ENCODE measurements at regions not wholly inside any gene's neighbourhood (a gene's known extent, or its start where the extent isn't known, plus 50 kb on each side); places are given as distances from the start of the nearest gene placed in this dataset.
A peak's percentile ranks its signal among the peaks of the same experiment; 100 is the strongest.

DNA sequence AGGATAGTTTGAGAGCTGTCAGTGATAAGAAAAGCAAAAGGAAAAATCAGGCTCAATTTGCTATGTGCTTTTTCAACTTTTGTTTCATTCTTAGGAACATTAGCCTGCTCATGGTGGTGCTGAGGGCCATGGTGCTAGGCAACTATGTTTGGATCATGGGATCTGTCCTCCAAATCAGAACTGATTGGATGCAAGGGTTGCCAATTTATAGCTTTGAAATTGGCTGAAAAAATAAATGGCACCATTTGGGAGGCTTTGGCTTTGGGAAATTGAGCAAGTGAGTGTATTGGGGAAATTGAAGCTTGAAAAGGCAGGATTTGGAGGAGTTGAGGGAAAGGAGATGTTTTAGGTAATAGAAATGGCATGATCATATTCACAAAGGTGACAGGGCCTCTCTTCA, 103.8 kb downstream of the CYP26A1 start:
- Histone ChIP-seq H3K36me3 (no peaks in the 10 kb centered on the region), H3K4me3 (no peak overlapping the region), H3K4me1 (no peaks in the 10 kb centered on the region), H3K27ac (no peak overlapping the region), H3K27me3 (no peaks in the 10 kb centered on the region), H3K9me3 (no peaks in the 10 kb centered on the region)
- no peak for DNase-seq
- TF ChIP-seq, protein P1, sequence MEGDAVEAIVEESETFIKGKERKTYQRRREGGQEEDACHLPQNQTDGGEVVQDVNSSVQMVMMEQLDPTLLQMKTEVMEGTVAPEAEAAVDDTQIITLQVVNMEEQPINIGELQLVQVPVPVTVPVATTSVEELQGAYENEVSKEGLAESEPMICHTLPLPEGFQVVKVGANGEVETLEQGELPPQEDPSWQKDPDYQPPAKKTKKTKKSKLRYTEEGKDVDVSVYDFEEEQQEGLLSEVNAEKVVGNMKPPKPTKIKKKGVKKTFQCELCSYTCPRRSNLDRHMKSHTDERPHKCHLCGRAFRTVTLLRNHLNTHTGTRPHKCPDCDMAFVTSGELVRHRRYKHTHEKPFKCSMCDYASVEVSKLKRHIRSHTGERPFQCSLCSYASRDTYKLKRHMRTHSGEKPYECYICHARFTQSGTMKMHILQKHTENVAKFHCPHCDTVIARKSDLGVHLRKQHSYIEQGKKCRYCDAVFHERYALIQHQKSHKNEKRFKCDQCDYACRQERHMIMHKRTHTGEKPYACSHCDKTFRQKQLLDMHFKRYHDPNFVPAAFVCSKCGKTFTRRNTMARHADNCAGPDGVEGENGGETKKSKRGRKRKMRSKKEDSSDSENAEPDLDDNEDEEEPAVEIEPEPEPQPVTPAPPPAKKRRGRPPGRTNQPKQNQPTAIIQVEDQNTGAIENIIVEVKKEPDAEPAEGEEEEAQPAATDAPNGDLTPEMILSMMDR (IDR thresholded peaks at IDR 0.05): no peak
- no peak for TF ChIP-seq POLR2A (IDR thresholded peaks at IDR 0.05)
- intact Hi-C loops (cut with DNase I; ENCODE audit: low total_unique reads): no loop called here

DNA sequence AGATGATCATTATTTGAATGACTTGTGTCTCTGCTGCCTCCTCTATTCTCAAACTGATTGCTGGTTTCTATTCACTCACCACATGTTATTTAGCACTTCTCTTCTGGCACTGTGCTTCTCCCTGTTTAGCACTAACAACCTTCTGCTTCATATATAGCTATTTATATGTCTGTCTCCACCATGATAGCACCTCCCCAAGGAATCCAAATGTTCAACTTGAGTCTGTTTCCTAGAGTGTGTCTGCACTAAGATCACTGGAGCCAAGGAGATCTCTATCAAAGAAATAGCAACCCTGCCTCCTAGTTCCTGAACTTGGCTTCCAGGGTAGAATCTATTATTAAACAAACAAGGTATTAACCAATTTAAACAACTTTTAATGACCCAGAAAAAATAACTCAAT, 104.5 kb downstream of the CYP26A1 start:
- intact Hi-C loops (cut with DNase I; ENCODE audit: low total_unique reads): no loop called here
- Histone ChIP-seq H3K4me3 (no peak overlapping the region), H3K36me3 (no peaks in the 10 kb centered on the region), H3K27me3 (no peaks in the 10 kb centered on the region), H3K4me1 (no peaks in the 10 kb centered on the region), H3K9me3 (no peaks in the 10 kb centered on the region), H3K27ac (no peak overlapping the region)
- no peak for DNase-seq
- TF ChIP-seq POLR2A (IDR thresholded peaks at IDR 0.05): no peak
- TF ChIP-seq, protein P1 (IDR thresholded peaks at IDR 0.05): no peak

DNA sequence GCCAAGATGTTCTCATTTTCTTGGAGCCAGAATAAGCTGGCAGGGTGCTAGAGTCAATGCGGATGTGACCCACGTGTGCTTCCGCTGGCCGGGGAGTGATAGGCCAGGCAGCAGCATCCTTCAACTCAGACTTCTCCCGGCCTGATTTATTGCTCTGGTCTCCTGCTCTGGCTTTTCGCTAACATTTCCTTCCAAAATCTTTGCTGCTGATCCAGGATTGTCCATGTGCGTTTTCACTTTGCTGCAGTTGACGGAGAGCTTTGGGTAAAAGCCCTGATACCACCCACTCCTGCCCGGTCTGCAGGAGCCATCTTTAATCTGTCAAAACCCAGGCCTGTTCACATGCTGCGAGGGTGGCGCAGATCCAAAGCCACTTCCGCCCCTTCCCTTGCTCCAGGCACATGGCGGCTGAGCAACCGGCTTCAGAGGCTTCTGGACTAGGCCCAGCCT, 106.8 kb downstream of the CYP26A1 start:
- TF ChIP-seq, protein P1 (IDR thresholded peaks at IDR 0.05): no peak
- no peak for TF ChIP-seq POLR2A (IDR thresholded peaks at IDR 0.05)
- Histone ChIP-seq H3K36me3 (no peaks in the 10 kb centered on the region), H3K4me1 (no peaks in the 10 kb centered on the region), H3K27me3 (no peaks in the 10 kb centered on the region), H3K9me3 (no peaks in the 10 kb centered on the region), H3K4me3 (no peak overlapping the region), H3K27ac (no peak overlapping the region)
- peak in 1 of 2 donors; percentile 39 for DNase-seq
- intact Hi-C loops (cut with DNase I; ENCODE audit: low total_unique reads): no loop called here

DNA sequence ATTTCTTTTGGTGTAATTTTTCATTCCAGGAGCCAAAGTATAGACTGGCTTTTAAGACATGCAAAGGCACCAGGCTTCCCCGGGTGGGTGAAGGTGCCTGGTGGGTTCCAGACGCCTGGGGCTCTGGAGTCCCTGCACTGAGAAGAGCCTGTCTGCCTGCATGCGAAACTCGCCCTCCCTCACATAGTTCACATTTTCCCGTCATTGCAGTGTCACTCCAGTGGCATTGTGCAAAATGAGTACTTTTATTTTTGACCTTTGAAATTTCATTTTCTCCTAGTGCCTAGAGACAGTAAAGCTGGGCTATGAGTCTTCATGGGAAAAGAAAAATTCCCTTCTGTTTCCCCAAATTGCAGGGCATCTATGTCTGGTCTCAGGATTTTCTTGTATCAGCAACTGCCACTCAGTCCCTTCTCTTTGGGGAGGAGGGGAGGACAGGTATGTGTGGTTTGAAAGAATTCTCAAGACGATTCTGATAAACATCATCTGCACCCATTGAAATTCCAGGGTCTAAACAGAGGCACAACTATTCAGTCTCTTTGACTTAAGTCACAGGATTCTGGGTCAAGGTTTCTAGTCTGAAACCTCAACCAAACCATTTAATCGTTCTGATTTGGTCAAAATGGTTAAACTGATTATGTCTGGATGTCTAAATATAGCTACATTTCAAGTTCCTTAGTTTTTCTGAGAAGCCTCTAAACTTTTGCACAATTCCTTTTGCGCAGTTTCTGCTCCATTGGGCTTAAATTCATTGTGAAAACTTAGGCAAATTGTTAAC, 107.8 kb downstream of the CYP26A1 start:
- H3K4me3 ChIP-seq: no peak overlapping the region
- intact Hi-C loops (cut with DNase I; ENCODE audit: low total_unique reads): no loop called here
- DNase-seq: no peak
- no peaks in the 10 kb centered on the region for H3K9me3 ChIP-seq
- no peaks in the 10 kb centered on the region for H3K27me3 ChIP-seq
- TF ChIP-seq, protein P1 (IDR thresholded peaks at IDR 0.05): no peak
- no peak for TF ChIP-seq POLR2A (IDR thresholded peaks at IDR 0.05)
- H3K36me3 ChIP-seq: no peaks in the 10 kb centered on the region
- H3K27ac ChIP-seq: no peak overlapping the region
- no peaks in the 10 kb centered on the region for H3K4me1 ChIP-seq

DNA sequence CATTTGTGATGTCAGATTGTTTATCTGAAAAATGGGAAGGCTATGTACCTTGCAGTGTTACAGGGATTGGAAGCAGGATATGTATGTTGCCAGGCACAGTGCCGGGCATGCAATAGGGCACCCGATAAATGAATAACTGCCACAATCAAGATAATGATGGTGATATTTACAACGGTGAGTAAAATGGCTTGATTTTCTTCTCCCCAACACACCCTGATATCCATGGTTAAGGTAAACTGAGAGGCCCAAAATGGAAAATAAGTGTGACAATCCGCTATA, 108.3 kb downstream of the CYP26A1 start:
- H3K9me3 ChIP-seq: no peaks in the 10 kb centered on the region
- no peak for DNase-seq
- H3K27me3 ChIP-seq: no peaks in the 10 kb centered on the region
- H3K36me3 ChIP-seq: no peaks in the 10 kb centered on the region
- no peaks in the 10 kb centered on the region for H3K4me1 ChIP-seq
- H3K4me3 ChIP-seq: no peak overlapping the region
- intact Hi-C loops (cut with DNase I; ENCODE audit: low total_unique reads): no loop called here
- no peak overlapping the region for H3K27ac ChIP-seq
- TF ChIP-seq, protein P1 (IDR thresholded peaks at IDR 0.05): no peak
- TF ChIP-seq POLR2A (IDR thresholded peaks at IDR 0.05): no peak
